HG03558 (cell line): ENCODE measurements at regions not wholly inside any gene's neighbourhood (a gene's known extent, or its start where the extent isn't known, plus 50 kb on each side); places are given as distances from the start of the nearest gene placed in this dataset.

Source experiments
- ATAC-seq: cut with Tn5 transposase; IDR thresholded peaks from one replicate; pipeline ENCODE4 v1.9.1; 2021; ENCODE audit warnings: moderate number of reproducible peaks; ENCODE audit not compliant: unreplicated experiment; ENCODE audit errors: extremely low read depth

DNA sequence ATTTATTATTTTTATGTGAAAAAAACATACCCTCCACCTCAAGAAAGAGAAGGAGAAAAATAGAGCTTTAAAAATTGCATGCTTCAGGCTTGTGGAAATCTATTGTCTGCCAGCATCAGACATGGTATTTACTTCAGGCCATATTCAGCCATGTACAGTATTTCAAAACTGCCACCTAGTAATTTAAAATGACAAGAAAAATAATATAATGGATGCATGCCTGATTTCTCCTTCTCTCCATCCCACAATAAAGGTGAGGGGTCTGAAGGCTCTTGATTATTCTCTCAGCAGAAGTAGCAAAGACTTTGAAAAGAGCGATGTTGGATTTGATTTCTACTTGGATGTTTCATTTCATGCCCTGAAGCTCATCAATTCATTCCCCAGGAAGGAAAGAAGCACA, 250.7 kb downstream of the TBC1D4 start:
- ATAC-seq = no peak

DNA sequence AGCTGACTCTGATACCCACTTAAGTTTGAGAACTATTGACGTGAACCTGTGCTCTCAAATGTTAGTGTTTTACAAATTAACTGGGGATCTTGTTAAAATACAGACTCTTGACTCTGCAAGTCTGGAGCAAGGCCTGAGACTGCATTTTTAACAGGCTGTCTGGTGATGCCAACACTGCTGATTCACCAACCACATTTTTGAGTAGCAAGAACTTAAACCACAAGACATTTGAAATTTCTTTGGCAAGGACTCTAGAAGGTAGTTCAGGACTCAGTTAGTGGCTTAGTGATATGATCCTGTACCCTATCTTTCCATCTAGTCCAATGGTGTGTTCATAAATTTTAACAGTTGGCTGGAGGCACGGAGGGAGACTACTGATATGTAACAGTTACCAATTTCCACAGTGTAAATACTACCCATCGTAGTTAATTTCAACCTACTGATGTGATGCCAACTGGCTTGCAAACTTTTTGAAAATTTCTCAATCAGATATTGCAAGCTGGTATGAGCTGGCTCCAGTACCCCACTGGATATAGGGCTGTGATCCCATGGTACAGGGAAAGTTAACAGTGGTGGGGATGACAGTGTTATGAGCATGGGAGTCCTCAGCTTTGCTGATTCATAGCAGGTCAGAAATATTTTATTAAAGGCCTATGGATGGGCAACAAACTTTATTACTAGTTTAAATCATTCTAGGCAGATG, 255.1 kb downstream of the TBC1D4 start:
- no peak for ATAC-seq

GRCh38 chr13:75226092-75226491, 255.9 kb downstream of the TBC1D4 start:
- ATAC-seq = no peak

DNA sequence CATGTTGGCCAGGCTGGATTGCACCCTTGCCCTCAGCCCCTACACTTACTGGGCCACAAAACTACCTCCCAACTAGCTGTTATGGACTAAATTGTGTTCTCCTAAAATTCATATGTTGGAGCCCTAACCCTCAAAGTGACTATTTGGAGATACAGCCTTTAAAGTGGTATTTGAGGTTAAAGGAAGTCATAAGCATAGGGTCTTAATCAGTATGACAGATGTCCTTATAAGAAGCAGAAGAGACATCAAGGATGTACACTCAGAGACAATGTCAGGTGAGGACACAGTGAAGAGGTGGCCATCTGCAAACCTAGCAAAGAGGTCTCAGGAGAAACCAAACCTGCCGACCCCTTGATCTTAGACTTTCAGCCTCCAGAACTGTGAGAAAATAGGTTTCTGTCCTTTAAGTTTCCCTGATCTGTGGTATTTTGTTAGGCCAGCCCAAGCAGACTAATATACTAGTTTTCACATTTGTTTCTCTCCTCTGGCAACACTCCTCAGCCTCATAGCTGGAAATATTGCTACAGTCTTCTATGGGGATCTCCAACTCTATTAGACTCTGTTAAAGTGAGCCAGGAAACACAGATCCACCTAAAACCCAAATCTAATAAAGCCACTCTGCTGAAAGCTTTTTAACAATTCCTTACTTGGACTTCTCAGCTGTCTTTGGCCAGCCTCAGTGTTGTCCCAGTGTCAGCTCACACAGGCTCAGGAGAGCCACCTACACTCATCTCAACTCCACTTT, 256.5 kb downstream of the TBC1D4 start:
- ATAC-seq = no peak

GRCh38 chr13:75224053-75224742, 257.8 kb downstream of the TBC1D4 start:
- ATAC-seq = no peak

- no peak for ATAC-seq
Measured at GRCh38 chr13:75222031-75222430, 259.9 kb downstream of the TBC1D4 start.

DNA sequence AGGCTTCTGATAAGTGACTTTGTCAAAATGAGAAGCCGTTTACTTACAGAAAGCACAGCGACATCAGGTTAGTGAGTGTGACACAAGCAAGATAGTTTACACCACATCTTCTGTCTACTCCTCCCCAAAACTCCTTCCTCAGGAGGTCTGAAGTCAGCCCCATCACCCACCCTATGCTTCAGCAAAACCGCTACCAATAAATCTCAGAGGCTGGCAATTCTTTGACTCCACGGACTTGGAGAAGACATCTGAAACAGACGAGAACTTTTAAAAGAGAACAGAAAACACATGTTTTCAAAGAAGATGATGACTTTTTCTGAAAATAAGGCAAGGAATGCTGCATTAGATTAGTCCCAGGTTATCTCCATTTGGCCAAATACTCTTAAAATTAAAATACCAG, 261.1 kb downstream of the TBC1D4 start:
- no peak for ATAC-seq

GRCh38 chr13:75220238-75220542, 261.8 kb downstream of the TBC1D4 start:
- ATAC-seq = no peak

DNA sequence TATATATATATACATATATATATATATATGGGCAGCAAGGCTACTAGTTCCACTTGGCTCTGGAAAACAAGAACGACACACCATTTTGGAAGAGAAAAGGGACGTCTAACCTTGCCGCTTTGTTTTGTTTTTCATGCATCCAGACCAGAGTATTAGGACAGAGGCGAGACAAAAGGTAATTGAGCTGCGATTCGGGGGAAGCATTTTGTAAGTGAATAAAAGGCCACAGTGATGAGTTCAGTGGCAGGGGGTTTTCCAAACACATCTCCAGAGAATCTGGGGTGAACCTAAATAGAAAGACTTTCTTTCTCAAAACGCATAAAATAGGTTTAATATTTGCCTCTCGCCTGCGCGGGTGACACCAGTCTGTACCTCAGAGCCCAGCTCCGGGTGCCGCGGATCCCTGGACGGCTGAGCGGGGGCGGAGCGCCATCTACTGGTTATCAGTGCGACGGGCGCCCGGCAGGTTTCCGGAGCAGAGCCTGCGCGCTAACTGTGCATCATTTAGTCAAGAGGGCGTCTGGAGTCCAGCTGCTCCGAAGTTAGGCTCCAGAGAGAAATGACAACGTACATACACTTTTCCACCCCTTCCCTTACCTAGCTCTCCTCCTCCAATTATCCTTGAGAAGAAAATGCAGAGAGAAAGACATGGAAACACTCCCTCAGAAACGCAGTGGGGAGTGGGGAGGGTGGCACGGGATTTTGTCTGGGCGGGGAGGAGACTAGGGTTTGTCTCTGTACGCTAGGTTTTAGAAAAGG, 262.3 kb downstream of the TBC1D4 start:
- peak; percentile 94 for ATAC-seq

DNA sequence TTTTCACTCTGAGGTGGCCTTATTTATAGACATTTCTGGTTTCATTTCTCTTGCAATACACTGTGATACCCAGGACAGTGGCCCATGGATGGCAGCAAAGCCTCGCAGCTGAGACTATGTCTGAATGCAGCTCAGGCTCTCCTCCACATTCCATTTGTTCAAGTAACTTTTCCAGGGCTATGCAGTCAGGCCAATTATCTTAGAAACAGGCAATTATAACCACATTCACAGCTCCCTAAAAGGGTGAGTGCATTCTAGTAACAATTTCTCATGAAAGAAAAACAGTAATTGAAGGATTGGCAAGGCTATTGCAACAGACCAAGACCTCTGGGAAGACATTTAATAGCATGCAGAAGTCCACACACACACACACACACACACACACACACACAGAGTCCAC, 264.0 kb downstream of the TBC1D4 start:
- ATAC-seq = no peak

DNA sequence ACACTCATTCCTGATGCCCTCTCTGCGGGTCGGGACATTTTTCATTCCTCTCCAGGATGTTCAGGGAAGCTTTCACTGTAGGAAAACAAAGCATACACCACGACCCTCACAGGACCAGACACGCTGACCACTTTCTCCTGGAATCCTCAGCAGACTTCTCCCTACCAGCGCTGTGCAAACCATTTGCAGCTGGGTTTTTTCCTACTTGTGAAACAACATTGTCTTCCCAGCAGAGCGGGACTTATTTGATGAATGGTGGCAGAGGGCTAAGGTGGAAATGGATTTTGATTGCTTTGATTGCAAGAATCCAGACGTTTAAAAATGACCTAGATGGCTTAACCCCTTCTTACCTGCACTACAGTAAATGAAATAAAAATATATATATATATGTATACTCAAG, 265.9 kb downstream of the TBC1D4 start:
- no peak for ATAC-seq

DNA sequence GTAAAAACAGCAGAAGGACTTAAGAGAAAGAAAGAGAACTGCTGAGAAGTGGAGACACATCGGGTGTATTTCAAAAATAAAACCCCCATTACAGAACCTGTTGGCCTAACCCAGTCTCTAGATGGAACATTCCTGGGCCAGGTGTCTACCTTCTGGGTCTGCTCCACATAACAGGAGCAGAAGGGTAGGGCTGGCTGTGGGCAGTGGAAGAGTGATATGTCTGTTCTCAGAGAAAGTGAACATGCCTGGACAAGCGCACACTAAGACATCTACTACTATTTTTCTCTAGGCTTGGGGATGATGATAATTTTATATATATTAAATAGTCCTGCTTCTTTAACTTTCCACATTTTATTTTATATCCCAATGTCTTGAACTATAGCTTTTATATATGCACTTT, 267.1 kb downstream of the TBC1D4 start:
- ATAC-seq = no peak

GRCh38 chr13:75202981-75203380, 279.0 kb downstream of the TBC1D4 start:
- no peak for ATAC-seq

DNA sequence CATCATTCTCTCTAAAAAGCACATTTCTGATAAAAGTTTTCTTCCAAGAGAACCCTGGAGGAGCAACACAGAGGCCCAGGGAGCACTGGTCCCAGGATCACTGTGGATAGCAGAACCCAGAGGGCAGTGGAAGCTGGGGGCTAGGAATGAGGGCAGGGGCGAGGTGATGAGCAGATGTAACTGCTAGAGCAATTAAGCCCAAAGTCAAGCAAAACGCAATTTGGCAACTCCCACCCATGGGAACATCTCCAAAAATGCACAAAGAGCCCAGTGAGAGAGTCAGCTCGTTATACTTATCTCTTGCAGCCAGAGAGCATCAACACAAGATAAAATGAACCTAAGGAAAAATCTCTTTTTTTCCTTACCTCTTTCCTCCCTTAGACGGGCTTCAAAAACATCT, 284.2 kb downstream of the TBC1D4 start:
- ATAC-seq = no peak

DNA sequence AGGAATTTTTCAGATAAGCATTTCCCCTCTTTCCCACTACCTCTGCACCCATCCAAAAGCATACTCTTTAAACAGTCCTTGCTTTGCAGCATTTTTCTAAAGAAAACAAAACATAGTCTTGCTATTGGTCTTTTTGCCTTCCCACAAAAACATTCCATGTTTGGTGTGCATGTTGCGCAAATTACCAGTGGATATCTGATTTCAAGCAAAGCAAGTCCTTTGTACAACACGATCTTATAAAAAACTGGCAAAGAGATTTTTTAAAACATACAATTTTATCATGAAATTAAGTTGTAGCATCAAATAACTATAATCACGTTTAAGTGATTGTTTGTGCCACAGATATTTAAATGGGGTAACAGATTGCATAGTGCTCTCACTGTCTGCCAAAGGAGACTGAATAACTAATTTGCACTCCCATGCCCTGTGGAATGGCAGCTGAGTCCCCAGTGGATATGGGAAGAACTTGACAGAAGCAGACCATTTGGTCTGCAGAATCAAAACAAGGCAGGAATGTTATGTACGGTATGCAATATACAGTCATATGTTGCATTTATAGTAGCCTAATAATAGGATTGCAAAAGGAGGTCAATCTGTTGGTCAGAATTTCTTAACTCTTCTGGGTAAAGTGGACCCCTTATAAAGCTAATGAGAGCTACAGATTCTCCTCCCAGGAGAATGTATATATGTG, 285.7 kb downstream of the TBC1D4 start:
- no peak for ATAC-seq

DNA sequence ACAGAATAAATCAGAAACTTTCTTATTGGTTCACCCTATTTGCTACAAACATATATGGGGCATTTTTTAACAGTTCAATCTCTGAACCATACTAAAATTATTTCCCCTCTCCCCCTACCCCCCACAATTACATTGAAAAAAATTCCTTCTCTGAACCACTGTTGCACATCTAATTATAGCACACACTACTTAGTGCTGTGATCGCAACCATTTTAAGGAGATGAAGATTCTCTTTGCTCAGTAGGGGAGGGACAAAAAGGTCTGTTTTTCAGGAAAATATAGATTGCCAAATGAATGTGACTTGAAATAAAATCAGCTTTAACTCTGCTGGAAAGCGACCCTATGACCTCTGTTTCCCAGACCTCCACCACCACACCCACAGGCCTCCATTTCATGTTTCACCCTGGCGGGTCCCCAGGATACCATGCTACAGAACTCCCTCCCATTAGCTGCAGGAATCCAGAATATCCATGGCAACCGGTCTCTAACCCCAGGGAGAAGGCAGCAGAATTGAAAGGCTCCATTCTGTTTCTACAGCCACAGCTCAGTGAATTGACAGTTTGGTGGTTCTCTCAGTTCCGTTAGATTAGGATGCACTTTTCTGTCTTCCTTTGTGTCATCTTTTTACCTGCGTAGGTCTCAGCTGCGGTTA, 286.3 kb downstream of the TBC1D4 start:
- ATAC-seq = no peak

DNA sequence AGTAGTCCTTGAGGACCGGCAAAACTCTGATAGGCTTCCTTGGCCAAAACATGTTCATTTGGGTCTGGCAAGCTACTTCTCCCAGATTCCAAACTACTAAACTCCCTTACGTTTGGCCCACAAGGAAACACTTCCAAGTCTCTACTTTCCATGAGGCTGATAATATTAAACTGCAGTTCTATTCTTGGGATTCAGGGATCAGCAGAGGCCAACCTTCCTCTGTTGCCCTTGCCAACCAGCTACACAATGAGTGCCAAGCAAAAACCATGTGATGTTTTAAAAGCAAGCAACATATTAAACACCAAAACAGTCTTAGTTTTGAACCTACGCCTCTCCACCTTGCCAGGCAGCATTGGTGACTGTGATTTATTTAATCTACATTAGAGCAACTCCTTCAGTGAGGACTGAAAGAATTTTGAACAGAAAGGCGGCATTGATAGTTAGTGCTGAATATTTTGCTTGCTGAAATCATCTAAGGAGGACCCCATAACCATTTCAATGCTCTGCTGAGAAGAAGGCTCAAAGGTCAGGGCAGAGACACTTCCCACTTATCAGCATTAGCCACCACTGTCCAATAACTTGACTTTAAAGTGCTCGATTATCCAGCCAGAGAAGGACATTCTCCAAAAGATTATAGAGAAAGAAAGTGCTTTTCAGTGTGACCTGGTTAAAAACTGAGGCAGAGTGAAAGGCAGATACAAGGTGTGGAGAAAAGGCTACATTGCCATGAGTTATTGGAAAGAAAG, 287.1 kb downstream of the TBC1D4 start:
- no peak for ATAC-seq

- no peak for ATAC-seq
Measured at GRCh38 chr13:75186379-75186778, 295.6 kb downstream of the TBC1D4 start.

- no peak for ATAC-seq
Measured at GRCh38 chr13:75181906-75182305, 300.1 kb downstream of the TBC1D4 start.
